ENCODE measurements at regions not wholly inside any gene's neighbourhood (a gene's known extent, or its start where the extent isn't known, plus 50 kb on each side); places are given as distances from the start of the nearest gene placed in this dataset.

DNA sequence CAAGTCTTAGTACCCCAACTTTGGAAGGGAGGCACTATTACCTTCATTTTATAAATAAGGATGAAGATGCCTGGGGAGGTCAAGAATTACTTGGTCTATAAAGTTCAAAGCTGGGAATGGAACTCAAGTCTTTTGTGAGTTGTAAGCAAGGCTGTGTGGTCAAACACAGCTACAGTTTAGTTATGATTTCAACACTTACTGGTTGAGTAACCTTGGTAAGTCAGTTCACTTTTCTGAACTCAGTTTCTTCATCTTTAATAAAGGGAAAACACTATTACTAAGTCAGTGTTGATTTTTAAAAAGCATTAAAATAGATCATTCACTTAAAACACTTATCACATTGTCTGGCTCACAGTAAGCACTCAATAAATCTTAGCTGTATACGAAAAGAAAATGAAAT, 200.4 kb upstream of the ADAMTS9 start:
- Histone ChIP-seq H3K36me3 (replicated peaks in 1 of 2; ENCODE audit: control insufficient read depth in 1 of 2, insufficient read depth in 2 of 2, low read length in 1 of 2) (no peaks in the 10 kb centered on the region), H4K20me1 (ENCODE audit: insufficient read depth) (no peaks in the 10 kb centered on the region), H3K4me2 (no peak overlapping the region), H3K4me1 (ENCODE audit: control insufficient read depth in 1 of 2, insufficient read depth in 2 of 2, low read depth in 1 of 2, low read length in 1 of 2) (peaks cover 0 to 7% of the 10 kb centered on the region in 2 experiments; a peak in 2 of 4 replicates), H3K27ac (ENCODE audit: low read depth in 2 of 2, low read length in 1 of 2) (no peak overlapping the region; a peak in 1 of 4 replicates), H3F3A (replicated peaks; ENCODE audit: insufficient read depth) (no peaks in the 10 kb centered on the region), H2AFZ (ENCODE audit: low read depth) (no peak overlapping the region), H3K9me2 (no peaks in the 10 kb centered on the region), H3K79me2 (ENCODE audit: insufficient read depth) (no peaks in the 10 kb centered on the region), H3K4me3 (ENCODE audit: low read depth in 2 of 2, low read length in 1 of 2) (no peak overlapping the region), H3K9ac (no peak overlapping the region), H3K27me3 (ENCODE audit: insufficient read depth) (no peaks in the 10 kb centered on the region), H3K9me3 (no peaks in the 10 kb centered on the region)
- WGBS (ENCODE audit: low lambda C conversion rate) = 78% methylated on average over 1 of the region's 1 CpG
- POLR2A ChIA-PET = no interaction called here
- TF ChIP-seq TEAD4 (IDR thresholded peaks at IDR 0.05; ENCODE audit: borderline replicate concordance, insufficient read depth) = no peak
- TF ChIP-seq, protein P1, sequence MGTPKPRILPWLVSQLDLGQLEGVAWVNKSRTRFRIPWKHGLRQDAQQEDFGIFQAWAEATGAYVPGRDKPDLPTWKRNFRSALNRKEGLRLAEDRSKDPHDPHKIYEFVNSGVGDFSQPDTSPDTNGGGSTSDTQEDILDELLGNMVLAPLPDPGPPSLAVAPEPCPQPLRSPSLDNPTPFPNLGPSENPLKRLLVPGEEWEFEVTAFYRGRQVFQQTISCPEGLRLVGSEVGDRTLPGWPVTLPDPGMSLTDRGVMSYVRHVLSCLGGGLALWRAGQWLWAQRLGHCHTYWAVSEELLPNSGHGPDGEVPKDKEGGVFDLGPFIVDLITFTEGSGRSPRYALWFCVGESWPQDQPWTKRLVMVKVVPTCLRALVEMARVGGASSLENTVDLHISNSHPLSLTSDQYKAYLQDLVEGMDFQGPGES (IDR thresholded peaks at IDR 0.05; ENCODE audit: low read depth, low read length) = no peak
- TF ChIP-seq NRF1 (IDR thresholded peaks at IDR 0.05; ENCODE audit: low read depth, low read length) = no peak
- TF ChIP-seq GATA2 (CRISPR knock-in tag; IDR thresholded peaks at IDR 0.05) = no peak
- TF ChIP-seq, protein P2, sequence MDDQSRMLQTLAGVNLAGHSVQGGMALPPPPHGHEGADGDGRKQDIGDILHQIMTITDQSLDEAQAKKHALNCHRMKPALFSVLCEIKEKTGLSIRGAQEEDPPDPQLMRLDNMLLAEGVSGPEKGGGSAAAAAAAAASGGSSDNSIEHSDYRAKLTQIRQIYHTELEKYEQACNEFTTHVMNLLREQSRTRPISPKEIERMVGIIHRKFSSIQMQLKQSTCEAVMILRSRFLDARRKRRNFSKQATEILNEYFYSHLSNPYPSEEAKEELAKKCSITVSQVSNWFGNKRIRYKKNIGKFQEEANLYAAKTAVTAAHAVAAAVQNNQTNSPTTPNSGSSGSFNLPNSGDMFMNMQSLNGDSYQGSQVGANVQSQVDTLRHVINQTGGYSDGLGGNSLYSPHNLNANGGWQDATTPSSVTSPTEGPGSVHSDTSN (IDR thresholded peaks at IDR 0.05) = no peak
- TF ChIP-seq CHD2 (IDR thresholded peaks at IDR 0.05; ENCODE audit: low read length, partially characterized antibody) = no peak
- no peak for TF ChIP-seq ELF1 (IDR thresholded peaks at IDR 0.05)
- TF ChIP-seq GABPA (IDR thresholded peaks at IDR 0.05; ENCODE audit: low read depth) = no peak
- no peak for TF ChIP-seq SIN3A (IDR thresholded peaks at IDR 0.05; ENCODE audit: borderline replicate concordance, low read depth, low read length)
- TF ChIP-seq TAF1 (IDR thresholded peaks at IDR 0.05; ENCODE audit: borderline replicate concordance, low read depth, low read length) = no peak
- TF ChIP-seq, protein P3, sequence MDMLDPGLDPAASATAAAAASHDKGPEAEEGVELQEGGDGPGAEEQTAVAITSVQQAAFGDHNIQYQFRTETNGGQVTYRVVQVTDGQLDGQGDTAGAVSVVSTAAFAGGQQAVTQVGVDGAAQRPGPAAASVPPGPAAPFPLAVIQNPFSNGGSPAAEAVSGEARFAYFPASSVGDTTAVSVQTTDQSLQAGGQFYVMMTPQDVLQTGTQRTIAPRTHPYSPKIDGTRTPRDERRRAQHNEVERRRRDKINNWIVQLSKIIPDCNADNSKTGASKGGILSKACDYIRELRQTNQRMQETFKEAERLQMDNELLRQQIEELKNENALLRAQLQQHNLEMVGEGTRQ (IDR thresholded peaks at IDR 0.05; ENCODE audit: borderline replicate concordance, low read depth, low read length) = no peak
- TF ChIP-seq, protein P4, sequence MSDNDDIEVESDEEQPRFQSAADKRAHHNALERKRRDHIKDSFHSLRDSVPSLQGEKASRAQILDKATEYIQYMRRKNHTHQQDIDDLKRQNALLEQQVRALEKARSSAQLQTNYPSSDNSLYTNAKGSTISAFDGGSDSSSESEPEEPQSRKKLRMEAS (IDR thresholded peaks at IDR 0.05; ENCODE audit: low read depth) = no peak
- TF ChIP-seq EZH2phosphoT487 (IDR thresholded peaks at IDR 0.05; ENCODE audit: borderline replicate concordance, low read depth) = no peak
- no peak for TF ChIP-seq NFIC (IDR thresholded peaks at IDR 0.05; ENCODE audit: borderline replicate concordance)
- no peak for TF ChIP-seq RCOR1 (IDR thresholded peaks at IDR 0.05; ENCODE audit: low read length)
- TF ChIP-seq POLR2AphosphoS5 (IDR thresholded peaks at IDR 0.05; ENCODE audit: low read depth, low read length) = no peak
- no peak for TF ChIP-seq SMC3 (IDR thresholded peaks at IDR 0.05; ENCODE audit: low read depth, low read length)
- TF ChIP-seq FOSL2 (IDR thresholded peaks at IDR 0.05; ENCODE audit: borderline replicate concordance, low read depth) = no peak
- TF ChIP-seq, protein P5, sequence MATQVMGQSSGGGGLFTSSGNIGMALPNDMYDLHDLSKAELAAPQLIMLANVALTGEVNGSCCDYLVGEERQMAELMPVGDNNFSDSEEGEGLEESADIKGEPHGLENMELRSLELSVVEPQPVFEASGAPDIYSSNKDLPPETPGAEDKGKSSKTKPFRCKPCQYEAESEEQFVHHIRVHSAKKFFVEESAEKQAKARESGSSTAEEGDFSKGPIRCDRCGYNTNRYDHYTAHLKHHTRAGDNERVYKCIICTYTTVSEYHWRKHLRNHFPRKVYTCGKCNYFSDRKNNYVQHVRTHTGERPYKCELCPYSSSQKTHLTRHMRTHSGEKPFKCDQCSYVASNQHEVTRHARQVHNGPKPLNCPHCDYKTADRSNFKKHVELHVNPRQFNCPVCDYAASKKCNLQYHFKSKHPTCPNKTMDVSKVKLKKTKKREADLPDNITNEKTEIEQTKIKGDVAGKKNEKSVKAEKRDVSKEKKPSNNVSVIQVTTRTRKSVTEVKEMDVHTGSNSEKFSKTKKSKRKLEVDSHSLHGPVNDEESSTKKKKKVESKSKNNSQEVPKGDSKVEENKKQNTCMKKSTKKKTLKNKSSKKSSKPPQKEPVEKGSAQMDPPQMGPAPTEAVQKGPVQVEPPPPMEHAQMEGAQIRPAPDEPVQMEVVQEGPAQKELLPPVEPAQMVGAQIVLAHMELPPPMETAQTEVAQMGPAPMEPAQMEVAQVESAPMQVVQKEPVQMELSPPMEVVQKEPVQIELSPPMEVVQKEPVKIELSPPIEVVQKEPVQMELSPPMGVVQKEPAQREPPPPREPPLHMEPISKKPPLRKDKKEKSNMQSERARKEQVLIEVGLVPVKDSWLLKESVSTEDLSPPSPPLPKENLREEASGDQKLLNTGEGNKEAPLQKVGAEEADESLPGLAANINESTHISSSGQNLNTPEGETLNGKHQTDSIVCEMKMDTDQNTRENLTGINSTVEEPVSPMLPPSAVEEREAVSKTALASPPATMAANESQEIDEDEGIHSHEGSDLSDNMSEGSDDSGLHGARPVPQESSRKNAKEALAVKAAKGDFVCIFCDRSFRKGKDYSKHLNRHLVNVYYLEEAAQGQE (IDR thresholded peaks at IDR 0.05; ENCODE audit: low read depth, low read length) = no peak
- TF ChIP-seq FOXM1 (IDR thresholded peaks at IDR 0.05; ENCODE audit: low read depth) = no peak
- no peak for DNase-seq
- CTCF ChIA-PET = no interaction called here
